ENCODE measurements at regions not wholly inside any gene's neighbourhood (a gene's known extent, or its start where the extent isn't known, plus 50 kb on each side); places are given as distances from the start of the nearest gene placed in this dataset.

GRCh38 chr2:81196933-81197628, 892.5 kb upstream of the LRRTM1 start:
- DNase-seq (ENCODE audit: low read depth), result no peak

GRCh38 chr2:81196383-81196851, 891.9 kb upstream of the LRRTM1 start:
- DNase-seq (ENCODE audit: low read depth), result no peak

- no peak for DNase-seq (ENCODE audit: low read depth)
Measured at GRCh38 chr2:81195774-81196382, 891.3 kb upstream of the LRRTM1 start.

- DNase-seq (ENCODE audit: low read depth), result no peak
Measured at GRCh38 chr2:81195017-81195773, 890.6 kb upstream of the LRRTM1 start.

- no peak for DNase-seq (ENCODE audit: low read depth)
Measured at GRCh38 chr2:81194581-81194980, 890.0 kb upstream of the LRRTM1 start.

- no peak for DNase-seq (ENCODE audit: low read depth)
Measured at GRCh38 chr2:81194176-81194575, 889.6 kb upstream of the LRRTM1 start.

GRCh38 chr2:81181845-81182244, 877.3 kb upstream of the LRRTM1 start:
- no peak for DNase-seq (ENCODE audit: low read depth)

- no peak for DNase-seq (ENCODE audit: low read depth)
Measured at GRCh38 chr2:81171447-81171846, 866.9 kb upstream of the LRRTM1 start.

GRCh38 chr2:81163583-81163982, 859.0 kb upstream of the LRRTM1 start:
- DNase-seq (ENCODE audit: low read depth), result no peak

GRCh38 chr2:81158505-81158904, 854.0 kb upstream of the LRRTM1 start:
- DNase-seq (ENCODE audit: low read depth), result no peak

GRCh38 chr2:81148323-81148722, 843.8 kb upstream of the LRRTM1 start:
- no peak for DNase-seq (ENCODE audit: low read depth)

- no peak for DNase-seq (ENCODE audit: low read depth)
Measured at GRCh38 chr2:81136296-81136695, 831.7 kb upstream of the LRRTM1 start.

- DNase-seq (ENCODE audit: low read depth), result no peak
Measured at GRCh38 chr2:81097361-81097760, 792.8 kb upstream of the LRRTM1 start.

GRCh38 chr2:81093031-81093430, 788.5 kb upstream of the LRRTM1 start:
- DNase-seq (ENCODE audit: low read depth), result no peak

- DNase-seq (ENCODE audit: low read depth), result no peak
Measured at GRCh38 chr2:81087646-81088045, 783.1 kb upstream of the LRRTM1 start.

GRCh38 chr2:81084101-81084500, 779.5 kb upstream of the LRRTM1 start:
- no peak for DNase-seq (ENCODE audit: low read depth)

GRCh38 chr2:81078631-81079030, 774.1 kb upstream of the LRRTM1 start:
- no peak for DNase-seq (ENCODE audit: low read depth)

GRCh38 chr2:81078102-81078501, 773.5 kb upstream of the LRRTM1 start:
- DNase-seq (ENCODE audit: low read depth), result no peak

GRCh38 chr2:81077396-81077795, 772.8 kb upstream of the LRRTM1 start:
- DNase-seq (ENCODE audit: low read depth), result no peak

GRCh38 chr2:81073412-81073811, 768.9 kb upstream of the LRRTM1 start:
- DNase-seq (ENCODE audit: low read depth), result no peak

- DNase-seq (ENCODE audit: low read depth), result no peak
Measured at GRCh38 chr2:81068144-81068543, 763.6 kb upstream of the LRRTM1 start.

GRCh38 chr2:81061016-81061415, 756.5 kb upstream of the LRRTM1 start:
- no peak for DNase-seq (ENCODE audit: low read depth)

GRCh38 chr2:81050580-81051095, 746.1 kb upstream of the LRRTM1 start:
- no peak for DNase-seq (ENCODE audit: low read depth)
